GM12865 (cell line): ENCODE measurements at regions not wholly inside any gene's neighbourhood (a gene's known extent, or its start where the extent isn't known, plus 50 kb on each side); places are given as distances from the start of the nearest gene placed in this dataset.

ENCODE experiments used
- DNase-seq: peaks from one replicate; pipeline ENCODE4 v3.0.0; 2010; ENCODE audit warnings: low read depth
- H3K4me3 ChIP-seq: 2 replicates; pipeline ENCODE4 v1.5.1; 2011; ENCODE audit warnings: mild to moderate bottlenecking, low read depth, low read length, control low read depth
- CTCF ChIP-seq: IDR thresholded peaks from 2 replicates; pipeline ENCODE4 v1.5.1; 2011; ENCODE audit warnings: low read length, control low read depth, low read depth, inconsistent platforms; ENCODE audit not compliant: insufficient read depth; ENCODE audit errors: missing control alignments

- no peak overlapping the region for H3K4me3 ChIP-seq
- TF ChIP-seq CTCF: no peak
- DNase-seq: no peak
Observed at GRCh38 chr11:115078461-115079438, 400.4 kb downstream of the NXPE2 start.

GRCh38 chr11:115080923-115081680 lies 402.8 kb downstream of the NXPE2 start:
- no peak for DNase-seq
- no peak overlapping the region for H3K4me3 ChIP-seq
- no peak for TF ChIP-seq CTCF

- TF ChIP-seq CTCF: no peak
- H3K4me3 ChIP-seq: no peak overlapping the region
- DNase-seq: no peak
Observed at GRCh38 chr11:115081972-115082371, 403.6 kb downstream of the NXPE2 start.

- no peak overlapping the region for H3K4me3 ChIP-seq
- no peak for DNase-seq
- no peak for TF ChIP-seq CTCF
Observed at GRCh38 chr11:115083144-115083806, 404.9 kb downstream of the NXPE2 start.

- TF ChIP-seq CTCF: no peak
- H3K4me3 ChIP-seq: no peak overlapping the region
- no peak for DNase-seq
Observed at GRCh38 chr11:115084231-115084630, 405.9 kb downstream of the NXPE2 start.

- no peak for DNase-seq
Observed at GRCh38 chr11:115085461-115086210, 407.3 kb downstream of the NXPE2 start.

More at GRCh38 chr11:115085461-115086210, 407.3 kb downstream of the NXPE2 start:
- no peak overlapping the region for H3K4me3 ChIP-seq
- TF ChIP-seq CTCF: no peak
